Endothelial cell of umbilical vein (primary cell): ENCODE measurements at regions not wholly inside any gene's neighbourhood (a gene's known extent, or its start where the extent isn't known, plus 50 kb on each side); places are given as distances from the start of the nearest gene placed in this dataset.

Source experiments
- BruUV-seq: library from RNA; stranded (reverse); fragments of 400-500 nt; replicated peaks from 2 replicates; lab custom pipeline; 2021; lab: Mats Ljungman, UMichigan
- CTCF ChIA-PET: fragments of 300-600, 350-600 bp; sonication (Branson Sonifier 250); formaldehyde crosslinking; loops from one replicate; lab custom pipeline; 2021; ENCODE audit warnings: antibody characterized with exemption, inconsistent platforms; lab: Charles Lee
- POLR2A ChIA-PET: fragments of 300-600, 350-600 bp; sonication (Branson Sonifier 250); formaldehyde crosslinking; loops from one replicate; lab custom pipeline; 2021; ENCODE audit warnings: antibody characterized with exemption, inconsistent platforms; lab: Charles Lee
- DNase-seq: peaks from one replicate; pipeline ENCODE4 v3.0.0-alpha.2; 2011; ENCODE audit warnings: low read depth, low spot score
- FAIRE-seq: peaks from 2 replicates; lab custom pipeline; 2011; peaks lifted over from hg19 to GRCh38; lab: Jason Lieb, UNC
- H2AFZ ChIP-seq: 2 replicates; pipeline ENCODE4 v1.6.0; 2012; ENCODE audit warnings: low read depth, low read length, control low read depth, inconsistent platforms
- H3K27ac ChIP-seq: 2 replicates; pipeline ENCODE4 v1.5.1; 2011; ENCODE audit warnings: low read depth, mild to moderate bottlenecking, control low read depth, low read length, moderate library complexity; ENCODE audit not compliant: insufficient read depth
- H3K27me3 ChIP-seq, 2 experiments: 2 replicates each; pipeline versions ENCODE4 v1.6.0 to v1.6.1; 2011; ENCODE audit warnings: low read length in 2 of 2, mixed read lengths in 1 of 2; ENCODE audit not compliant: control insufficient read depth in 2 of 2, insufficient read depth in 2 of 2
- H3K36me3 ChIP-seq, 2 experiments: 2 replicates in 1 of 2; 3 replicates in 1 of 2; pipeline ENCODE4 v1.5.1; 2011; ENCODE audit warnings: low read length in 2 of 2, mild to moderate bottlenecking in 1 of 2, moderate library complexity in 1 of 2; ENCODE audit not compliant: control insufficient read depth in 2 of 2, insufficient read depth in 2 of 2; ENCODE audit errors: extremely low read depth in 1 of 2
- H3K4me1 ChIP-seq: 3 replicates; pipeline ENCODE4 v1.5.1; 2011; ENCODE audit warnings: mild to moderate bottlenecking, low read length; ENCODE audit not compliant: control insufficient read depth, insufficient read depth; ENCODE audit errors: extremely low read depth
- H3K4me2 ChIP-seq: 2 replicates; pipeline ENCODE4 v1.6.1; 2011; ENCODE audit warnings: low read length, control low read depth, mixed read lengths; ENCODE audit not compliant: insufficient read depth
- H3K4me3 ChIP-seq, 3 experiments: fragments of 200-600 bp in 1 of 3; sonication (generic), shearing (Covaris generic) in 1 of 3; replicated peaks in 1 of 3; 2 replicates each; pipeline ENCODE4 v1.5.1; 2011 to 2016; ENCODE audit warnings: control low read depth in 3 of 3, low read length in 3 of 3, mild to moderate bottlenecking in 2 of 3, inconsistent platforms in 1 of 3, low read depth in 1 of 3, moderate library complexity in 1 of 3; ENCODE audit not compliant: insufficient read depth in 1 of 3
- H3K79me2 ChIP-seq: 2 replicates; pipeline ENCODE4 v1.6.0; 2012; ENCODE audit warnings: low read length, inconsistent platforms; ENCODE audit not compliant: control insufficient read depth, insufficient read depth
- H3K9ac ChIP-seq: replicated peaks from 2 replicates; pipeline ENCODE3; 2011; ENCODE audit warnings: low read length, control low read depth; ENCODE audit not compliant: insufficient read depth; ENCODE audit errors: extremely low read depth
- H3K9me1 ChIP-seq: replicated peaks from 3 replicates; pipeline ENCODE4 v1.6.0; 2011; ENCODE audit warnings: mild to moderate bottlenecking, low read length; ENCODE audit not compliant: control insufficient read depth, insufficient read depth; ENCODE audit errors: extremely low read depth
- H3K9me3 ChIP-seq: replicated peaks from 2 replicates; pipeline ENCODE4 v1.5.1; 2012; ENCODE audit warnings: low read length, inconsistent platforms; ENCODE audit not compliant: control insufficient read depth, insufficient read depth
- H4K20me1 ChIP-seq: replicated peaks from 2 replicates; pipeline ENCODE3; 2011; ENCODE audit warnings: mild to moderate bottlenecking, low read length; ENCODE audit not compliant: control insufficient read depth, insufficient read depth; ENCODE audit errors: extremely low read depth
- CTCF ChIP-seq, 2 donors: IDR thresholded peaks; 1 replicate in 1 of 2; 2 replicates in 1 of 2; pipeline ENCODE4 v1.5.1; 2011; ENCODE audit warnings: low read length in 2 of 2, mild to moderate bottlenecking in 2 of 2, moderate library complexity in 2 of 2, control low read depth in 1 of 2, inconsistent platforms in 1 of 2, low read depth in 1 of 2; ENCODE audit not compliant: insufficient read depth in 1 of 2; ENCODE audit errors: extremely low read depth in 1 of 2
- EZH2 ChIP-seq: IDR thresholded peaks from 2 replicates; pipeline ENCODE4 v1.6.1; 2012; ENCODE audit warnings: borderline replicate concordance, low read depth, mild to moderate bottlenecking, moderate library complexity, low read length, inconsistent platforms; ENCODE audit not compliant: severe bottlenecking
- FOS ChIP-seq: IDR thresholded peaks from 2 replicates; pipeline ENCODE4 v1.6.1; 2011; ENCODE audit warnings: mild to moderate bottlenecking, low read length, moderate library complexity, borderline replicate concordance; ENCODE audit not compliant: insufficient read depth
- GATA2 ChIP-seq: IDR thresholded peaks from 2 replicates; pipeline ENCODE4 v1.7.0; 2011; ENCODE audit warnings: low read depth, mild to moderate bottlenecking, moderate library complexity, mixed read lengths, low read length; ENCODE audit not compliant: insufficient read length, insufficient read depth
- JUN ChIP-seq: IDR thresholded peaks from 2 replicates; pipeline ENCODE4 v1.6.1; 2011; ENCODE audit warnings: borderline replicate concordance, low read depth; ENCODE audit not compliant: insufficient read length, insufficient read depth
- MAX ChIP-seq: IDR thresholded peaks from 2 replicates; pipeline ENCODE4 v1.6.1; 2011; ENCODE audit not compliant: insufficient read depth, insufficient read length
- MYC ChIP-seq: IDR thresholded peaks from one replicate; pipeline ENCODE4 v1.6.1; 2011; ENCODE audit warnings: mild to moderate bottlenecking, low read depth, low read length
- POLR2A ChIP-seq: IDR thresholded peaks from 2 replicates; pipeline ENCODE4 v1.6.1; 2012; ENCODE audit warnings: low read depth, mild to moderate bottlenecking, control low read depth, low read length
- POLR2AphosphoS5 ChIP-seq: IDR thresholded peaks from 2 replicates; pipeline ENCODE4 v1.6.1; 2012; ENCODE audit warnings: low read depth, mild to moderate bottlenecking, control low read depth, low read length, moderate library complexity; ENCODE audit not compliant: insufficient read depth
- dilution Hi-C: fragments of 300-500 bp; cut with MboI; formaldehyde crosslinking; loops from one replicate; pipeline ENCODE4 v1.15.0; 2019; ENCODE audit warnings: low sequenced_read_pairs; ENCODE audit not compliant: extremely low pct_ligation_motif_present
- intact Hi-C: fragments of 100-400 bp; cut with micrococcal nuclease; formaldehyde crosslinking; loops from one replicate; pipeline ENCODE4 v1.10.0; 2022

- no peak overlapping the region for H3K27ac ChIP-seq
- no peaks in the 10 kb centered on the region for H3K27me3 ChIP-seq
- H3K9me3 ChIP-seq = peaks cover 2% of the 10 kb centered on the region
- DNase-seq = no peak
- H3K4me2 ChIP-seq = no peak overlapping the region
- no TSS peak for BruUV-seq
- ChIA-PET POLR2A (no interaction called here), CTCF (no interaction called here)
- no peaks in the 10 kb centered on the region for H3K4me1 ChIP-seq
- no peaks in the 10 kb centered on the region for H3K79me2 ChIP-seq
- dilution Hi-C loops (no loop called here), intact Hi-C loops (no loop called here)
- no peak overlapping the region for H3K4me3 ChIP-seq
- no peak overlapping the region for H3K9ac ChIP-seq
- no peaks in the 10 kb centered on the region for H4K20me1 ChIP-seq
- H2AFZ ChIP-seq = no peak overlapping the region
- H3K9me1 ChIP-seq = no peaks in the 10 kb centered on the region
- TF ChIP-seq CTCF (IDR thresholded peaks at IDR 0.05; ENCODE audit: extremely low read depth in 1 of 2, insufficient read depth in 1 of 2, low read depth in 1 of 2, low read length in 2 of 2) = no peak
- no peak for TF ChIP-seq POLR2AphosphoS5
- TF ChIP-seq MAX = no peak
- no peak for TF ChIP-seq FOS
- TF ChIP-seq POLR2A = no peak
- TF ChIP-seq EZH2 = no peak
- no peak for TF ChIP-seq MYC
- no peak for TF ChIP-seq JUN
- no peak for TF ChIP-seq GATA2
- no peak for FAIRE-seq
- H3K36me3 ChIP-seq = no peaks in the 10 kb centered on the region
Measured at GRCh38 chr18:75612456-75612855, 185.0 kb upstream of the SMIM21 start.
